ENCODE measurements at regions not wholly inside any gene's neighbourhood (a gene's known extent, or its start where the extent isn't known, plus 50 kb on each side); places are given as distances from the start of the nearest gene placed in this dataset.

- Mint-ChIP-seq H3K9me3 (peaks cover 8% of the 10 kb centered on the region), H3K36me3 (no peaks in the 10 kb centered on the region), H3K27ac (no peak overlapping the region), H3K4me1 (no peaks in the 10 kb centered on the region), H3K4me3 (no peak overlapping the region)
- DNase-seq (ENCODE audit: low spot score in 2 of 2), result no peak
- ATAC-seq, result no peak
Observed at GRCh38 chr5:3220638-3221288, 374.9 kb upstream of the IRX1 start.

- Mint-ChIP-seq H3K27ac (no peak overlapping the region), H3K4me1 (no peaks in the 10 kb centered on the region), H3K9me3 (peaks cover 6% of the 10 kb centered on the region), H3K36me3 (no peaks in the 10 kb centered on the region), H3K4me3 (no peak overlapping the region)
- ATAC-seq, result no peak
- no peak for DNase-seq (ENCODE audit: low spot score in 2 of 2)
Observed at GRCh38 chr5:3220201-3220600, 375.4 kb upstream of the IRX1 start.

GRCh38 chr5:3218916-3219650 lies 376.5 kb upstream of the IRX1 start:
- Mint-ChIP-seq H3K36me3 (no peaks in the 10 kb centered on the region), H3K4me3 (no peak overlapping the region), H3K9me3 (peaks cover 6% of the 10 kb centered on the region), H3K27ac (no peak overlapping the region), H3K4me1 (no peaks in the 10 kb centered on the region)
- DNase-seq (ENCODE audit: low spot score in 2 of 2) (no peak), ATAC-seq (peak; percentile 12)

GRCh38 chr5:3217771-3218495 lies 377.7 kb upstream of the IRX1 start:
- no peak overlapping the region for H3K27ac Mint-ChIP-seq
- ATAC-seq (peak; percentile 18), DNase-seq (ENCODE audit: low spot score in 2 of 2) (no peak)
- no peaks in the 10 kb centered on the region for H3K4me1 Mint-ChIP-seq
- H3K9me3 Mint-ChIP-seq, result peaks cover 4% of the 10 kb centered on the region
- no peak overlapping the region for H3K4me3 Mint-ChIP-seq
- H3K36me3 Mint-ChIP-seq, result no peaks in the 10 kb centered on the region

- Mint-ChIP-seq H3K36me3 (no peaks in the 10 kb centered on the region), H3K4me3 (no peak overlapping the region), H3K27ac (no peak overlapping the region), H3K9me3 (peaks cover 4% of the 10 kb centered on the region), H3K4me1 (no peaks in the 10 kb centered on the region)
- ATAC-seq, result no peak
- no peak for DNase-seq (ENCODE audit: low spot score in 2 of 2)
Observed at GRCh38 chr5:3217114-3217513, 378.5 kb upstream of the IRX1 start.

GRCh38 chr5:3216386-3216785 lies 379.2 kb upstream of the IRX1 start:
- Mint-ChIP-seq H3K4me1 (no peaks in the 10 kb centered on the region), H3K36me3 (no peaks in the 10 kb centered on the region), H3K9me3 (peaks cover 4% of the 10 kb centered on the region), H3K4me3 (no peak overlapping the region), H3K27ac (no peak overlapping the region)
- DNase-seq (ENCODE audit: low spot score in 2 of 2), result no peak
- ATAC-seq, result no peak

- H3K9me3 Mint-ChIP-seq, result peaks cover 8% of the 10 kb centered on the region
- H3K27ac Mint-ChIP-seq, result no peak overlapping the region
- H3K4me3 Mint-ChIP-seq, result no peak overlapping the region
- H3K4me1 Mint-ChIP-seq, result no peaks in the 10 kb centered on the region
- no peaks in the 10 kb centered on the region for H3K36me3 Mint-ChIP-seq
- no peak for DNase-seq (ENCODE audit: low spot score in 2 of 2)
- no peak for ATAC-seq
Observed at GRCh38 chr5:3214838-3215374, 380.7 kb upstream of the IRX1 start.

GRCh38 chr5:3214396-3214795 lies 381.2 kb upstream of the IRX1 start:
- no peak for ATAC-seq
- no peak overlapping the region for H3K27ac Mint-ChIP-seq

GRCh38 chr5:3212869-3213268 lies 382.8 kb upstream of the IRX1 start:
- no peak for DNase-seq (ENCODE audit: low spot score in 2 of 2)
- Mint-ChIP-seq H3K4me3 (no peak overlapping the region), H3K4me1 (no peaks in the 10 kb centered on the region), H3K9me3 (peaks cover 8% of the 10 kb centered on the region), H3K27ac (no peak overlapping the region), H3K36me3 (no peaks in the 10 kb centered on the region)
- ATAC-seq, result no peak

More at GRCh38 chr5:3214396-3214795, 381.2 kb upstream of the IRX1 start:
- Mint-ChIP-seq H3K9me3 (peaks cover 8% of the 10 kb centered on the region), H3K36me3 (no peaks in the 10 kb centered on the region), H3K4me1 (no peaks in the 10 kb centered on the region), H3K4me3 (no peak overlapping the region)
- DNase-seq (ENCODE audit: low spot score in 2 of 2), result no peak

GRCh38 chr5:3210531-3210930 lies 385.1 kb upstream of the IRX1 start:
- H3K9me3 Mint-ChIP-seq, result peaks cover 4% of the 10 kb centered on the region
- H3K27ac Mint-ChIP-seq, result no peak overlapping the region
- no peaks in the 10 kb centered on the region for H3K36me3 Mint-ChIP-seq
- no peak for ATAC-seq
- no peak for DNase-seq (ENCODE audit: low spot score in 2 of 2)
- no peaks in the 10 kb centered on the region for H3K4me1 Mint-ChIP-seq
- no peak overlapping the region for H3K4me3 Mint-ChIP-seq

- no peak overlapping the region for H3K4me3 Mint-ChIP-seq
- DNase-seq (ENCODE audit: low spot score in 2 of 2), result no peak
Observed at GRCh38 chr5:3209918-3210317, 385.7 kb upstream of the IRX1 start.

GRCh38 chr5:3202570-3202969 lies 393.1 kb upstream of the IRX1 start:
- no peak for DNase-seq (ENCODE audit: low spot score in 2 of 2)
- Mint-ChIP-seq H3K9me3 (peaks cover 15% of the 10 kb centered on the region), H3K4me3 (no peak overlapping the region), H3K4me1 (no peaks in the 10 kb centered on the region), H3K27ac (no peak overlapping the region), H3K36me3 (no peaks in the 10 kb centered on the region)
- ATAC-seq, result no peak

More at GRCh38 chr5:3209918-3210317, 385.7 kb upstream of the IRX1 start:
- Mint-ChIP-seq H3K4me1 (no peaks in the 10 kb centered on the region), H3K27ac (no peak overlapping the region), H3K36me3 (no peaks in the 10 kb centered on the region), H3K9me3 (peaks cover 9% of the 10 kb centered on the region)
- ATAC-seq, result no peak

GRCh38 chr5:3201941-3202340 lies 393.7 kb upstream of the IRX1 start:
- no peaks in the 10 kb centered on the region for H3K36me3 Mint-ChIP-seq
- H3K4me3 Mint-ChIP-seq, result no peak overlapping the region
- ATAC-seq (no peak), DNase-seq (ENCODE audit: low spot score in 2 of 2) (no peak)
- H3K4me1 Mint-ChIP-seq, result no peaks in the 10 kb centered on the region
- H3K27ac Mint-ChIP-seq, result no peak overlapping the region
- H3K9me3 Mint-ChIP-seq, result peaks cover 15% of the 10 kb centered on the region

- Mint-ChIP-seq H3K4me1 (no peaks in the 10 kb centered on the region), H3K9me3 (peaks cover 15% of the 10 kb centered on the region), H3K36me3 (no peaks in the 10 kb centered on the region), H3K4me3 (no peak overlapping the region), H3K27ac (no peak overlapping the region)
- ATAC-seq, result no peak
- no peak for DNase-seq (ENCODE audit: low spot score in 2 of 2)
Observed at GRCh38 chr5:3201121-3201520, 394.5 kb upstream of the IRX1 start.

- no peaks in the 10 kb centered on the region for H3K4me1 Mint-ChIP-seq
- ATAC-seq (no peak), DNase-seq (ENCODE audit: low spot score in 2 of 2) (no peak)
- H3K4me3 Mint-ChIP-seq, result no peak overlapping the region
- H3K27ac Mint-ChIP-seq, result no peak overlapping the region
- H3K36me3 Mint-ChIP-seq, result no peaks in the 10 kb centered on the region
- peaks cover 12% of the 10 kb centered on the region for H3K9me3 Mint-ChIP-seq
Observed at GRCh38 chr5:3199962-3200755, 395.5 kb upstream of the IRX1 start.
